Subcutaneous abdominal adipose tissue (tissue), 5 donors: ENCODE measurements at regions not wholly inside any gene's neighbourhood (a gene's known extent, or its start where the extent isn't known, plus 50 kb on each side); places are given as distances from the start of the nearest gene placed in this dataset.

Source experiments
- H3K27ac ChIP-seq: one replicate; pipeline ENCODE4 v1.7.0; 2013; ENCODE audit warnings: low read depth, mild to moderate bottlenecking, inconsistent platforms, low read length, moderate library complexity
- H3K27me3 ChIP-seq, 5 donors: one replicate each; pipeline ENCODE4 v1.7.0; 2013; ENCODE audit warnings: low read length in 5 of 5, inconsistent platforms in 1 of 5; ENCODE audit not compliant: control insufficient read depth in 5 of 5, insufficient read depth in 4 of 5
- H3K36me3 ChIP-seq, 5 donors: one replicate each; pipeline ENCODE4 v1.7.0; 2013; ENCODE audit warnings: low read length in 5 of 5; ENCODE audit not compliant: control insufficient read depth in 5 of 5, insufficient read depth in 5 of 5
- H3K4me1 ChIP-seq, 5 donors: one replicate each; pipeline ENCODE4 v1.7.0; 2013; ENCODE audit warnings: low read length in 5 of 5, mild to moderate bottlenecking in 3 of 5, moderate library complexity in 1 of 5; ENCODE audit not compliant: control insufficient read depth in 5 of 5, insufficient read depth in 5 of 5
- H3K4me3 ChIP-seq, 5 donors: one replicate each; pipeline ENCODE4 v1.7.0; 2013; ENCODE audit warnings: low read length in 5 of 5, low read depth in 1 of 5
- H3K9ac ChIP-seq, 5 donors: one replicate each; pipeline ENCODE4 v1.7.0; 2013; ENCODE audit warnings: low read length in 5 of 5, mild to moderate bottlenecking in 4 of 5, moderate library complexity in 3 of 5
- H3K9me3 ChIP-seq, 5 donors: one replicate each; pipeline ENCODE4 v1.7.0; 2013; ENCODE audit warnings: low read length in 5 of 5; ENCODE audit not compliant: control insufficient read depth in 5 of 5
- donor health status: healthy.
- donor health status: healthy.
- donor health status: healthy.
- donor health status: healthy.
- donor health status: healthy.

- Histone ChIP-seq H3K4me1 (no peaks in the 10 kb centered on the region), H3K4me3 (no peak overlapping the region), H3K9me3 (peaks cover 0 to 28% (median 12%) of the 10 kb centered on the region in 5 donors), H3K27me3 (no peaks in the 10 kb centered on the region), H3K27ac (no peak overlapping the region), H3K9ac (no peak overlapping the region), H3K36me3 (no peaks in the 10 kb centered on the region)
Observed at GRCh38 chr16:62644030-62644812, 608.0 kb upstream of the CDH8 start.

- Histone ChIP-seq H3K9ac (no peak overlapping the region), H3K4me3 (no peak overlapping the region), H3K9me3 (peaks cover 0 to 28% (median 9%) of the 10 kb centered on the region in 5 donors), H3K27ac (no peak overlapping the region), H3K27me3 (no peaks in the 10 kb centered on the region), H3K4me1 (no peaks in the 10 kb centered on the region), H3K36me3 (no peaks in the 10 kb centered on the region)
Observed at GRCh38 chr16:62642677-62643076, 606.4 kb upstream of the CDH8 start.

GRCh38 chr16:62639890-62640289 lies 603.7 kb upstream of the CDH8 start:
- Histone ChIP-seq H3K27ac (no peak overlapping the region), H3K27me3 (no peaks in the 10 kb centered on the region), H3K36me3 (no peaks in the 10 kb centered on the region), H3K4me1 (no peaks in the 10 kb centered on the region), H3K9me3 (peaks cover 0 to 6% (median 1%) of the 10 kb centered on the region in 5 donors), H3K9ac (no peak overlapping the region), H3K4me3 (no peak overlapping the region)

GRCh38 chr16:62638964-62639870 lies 603.0 kb upstream of the CDH8 start:
- H3K4me3 ChIP-seq = no peak overlapping the region
- H3K27ac ChIP-seq = no peak overlapping the region
- H3K4me1 ChIP-seq = no peaks in the 10 kb centered on the region
- H3K9me3 ChIP-seq = peaks cover 0 to 3% (median 0%) of the 10 kb centered on the region in 5 donors
- no peaks in the 10 kb centered on the region for H3K36me3 ChIP-seq
- no peak overlapping the region for H3K9ac ChIP-seq
- no peaks in the 10 kb centered on the region for H3K27me3 ChIP-seq

GRCh38 chr16:62638324-62638911 lies 602.2 kb upstream of the CDH8 start:
- H3K9me3 ChIP-seq = no peaks in the 10 kb centered on the region
- no peak overlapping the region for H3K27ac ChIP-seq
- H3K9ac ChIP-seq = no peak overlapping the region
- no peaks in the 10 kb centered on the region for H3K27me3 ChIP-seq
- no peaks in the 10 kb centered on the region for H3K36me3 ChIP-seq
- H3K4me1 ChIP-seq = no peaks in the 10 kb centered on the region
- no peak overlapping the region for H3K4me3 ChIP-seq

- H3K4me3 ChIP-seq = no peak overlapping the region
- H3K9ac ChIP-seq = no peak overlapping the region
- no peaks in the 10 kb centered on the region for H3K9me3 ChIP-seq
- no peaks in the 10 kb centered on the region for H3K27me3 ChIP-seq
- H3K36me3 ChIP-seq = no peaks in the 10 kb centered on the region
- no peak overlapping the region for H3K27ac ChIP-seq
- H3K4me1 ChIP-seq = peaks cover 0 to 6% (median 0%) of the 10 kb centered on the region in 5 donors
Observed at GRCh38 chr16:62625326-62625725, 589.1 kb upstream of the CDH8 start.

GRCh38 chr16:62620275-62620674 lies 584.0 kb upstream of the CDH8 start:
- no peak overlapping the region for H3K4me3 ChIP-seq
- H3K27ac ChIP-seq = no peak overlapping the region
- H3K27me3 ChIP-seq = no peaks in the 10 kb centered on the region
- peaks cover 0 to 3% (median 0%) of the 10 kb centered on the region in 5 donors for H3K4me1 ChIP-seq
- H3K9me3 ChIP-seq = no peaks in the 10 kb centered on the region
- H3K9ac ChIP-seq = no peak overlapping the region
- no peaks in the 10 kb centered on the region for H3K36me3 ChIP-seq

- H3K9me3 ChIP-seq = peaks cover 0 to 4% (median 0%) of the 10 kb centered on the region in 5 donors
- no peaks in the 10 kb centered on the region for H3K4me1 ChIP-seq
- H3K27ac ChIP-seq = no peak overlapping the region
- no peaks in the 10 kb centered on the region for H3K36me3 ChIP-seq
- H3K9ac ChIP-seq = no peak overlapping the region
- no peaks in the 10 kb centered on the region for H3K27me3 ChIP-seq
- H3K4me3 ChIP-seq = no peak overlapping the region
Observed at GRCh38 chr16:62615526-62615925, 579.3 kb upstream of the CDH8 start.

GRCh38 chr16:62610291-62610690 lies 574.1 kb upstream of the CDH8 start:
- Histone ChIP-seq H3K27me3 (no peaks in the 10 kb centered on the region), H3K4me3 (no peak overlapping the region), H3K36me3 (no peaks in the 10 kb centered on the region), H3K27ac (no peak overlapping the region), H3K9ac (no peak overlapping the region), H3K4me1 (no peaks in the 10 kb centered on the region), H3K9me3 (peaks cover 0 to 4% (median 0%) of the 10 kb centered on the region in 5 donors)

GRCh38 chr16:62602790-62603189 lies 566.6 kb upstream of the CDH8 start:
- Histone ChIP-seq H3K9ac (no peak overlapping the region), H3K36me3 (no peaks in the 10 kb centered on the region), H3K27ac (no peak overlapping the region), H3K9me3 (no peaks in the 10 kb centered on the region), H3K4me1 (peaks cover 0 to 2% (median 0%) of the 10 kb centered on the region in 5 donors), H3K27me3 (no peaks in the 10 kb centered on the region), H3K4me3 (no peak overlapping the region)
